Hepatocyte (in vitro differentiated cells): ENCODE measurements at regions not wholly inside any gene's neighbourhood (a gene's known extent, or its start where the extent isn't known, plus 50 kb on each side); places are given as distances from the start of the nearest gene placed in this dataset.
A peak's percentile ranks its signal among the peaks of the same experiment; 100 is the strongest.

Experiments
- DNase-seq: peaks from one replicate; pipeline ENCODE4 v3.0.0-alpha.2; 2016; ENCODE audit warnings: low spot score
- H2AFZ ChIP-seq: fragments of 200-600 bp; sonication (generic); 2 replicates; pipeline ENCODE4 v1.6.0; 2016; ENCODE audit warnings: antibody characterized with exemption, mild to moderate bottlenecking
- H3K27ac ChIP-seq: fragments of 200-600 bp; sonication (generic); 2 replicates; pipeline ENCODE4 v1.5.1; 2016; ENCODE audit warnings: mild to moderate bottlenecking
- H3K27me3 ChIP-seq: fragments of 200-600 bp; sonication (generic); 2 replicates; pipeline ENCODE4 v1.6.1; 2016
- H3K36me3 ChIP-seq: fragments of 200-600 bp; sonication (generic); replicated peaks from 2 replicates; pipeline ENCODE4 v1.5.1; 2016; ENCODE audit warnings: low read depth; ENCODE audit not compliant: insufficient read depth
- H3K4me1 ChIP-seq: fragments of 200-600 bp; sonication (generic); 2 replicates; pipeline ENCODE4 v1.5.1; 2016; ENCODE audit warnings: mild to moderate bottlenecking, moderate library complexity; ENCODE audit not compliant: insufficient read depth
- H3K4me2 ChIP-seq: fragments of 200-600 bp; sonication (generic); 2 replicates; pipeline ENCODE4 v1.6.0; 2016
- H3K4me3 ChIP-seq: fragments of 200-600 bp; sonication (generic); 2 replicates; pipeline ENCODE4 v1.5.1; 2016; ENCODE audit warnings: mild to moderate bottlenecking
- H3K79me2 ChIP-seq: fragments of 200-600 bp; sonication (generic); 2 replicates; pipeline ENCODE4 v1.6.0; 2017; ENCODE audit warnings: mild to moderate bottlenecking
- H3K9me2 ChIP-seq: fragments of 200-600 bp; sonication (generic); replicated peaks from 2 replicates; pipeline ENCODE4 v1.6.0; 2017; ENCODE audit warnings: mild to moderate bottlenecking; ENCODE audit not compliant: insufficient read depth
- H3K9me3 ChIP-seq: fragments of 200-600 bp; sonication (generic); 2 replicates; pipeline ENCODE4 v1.5.1; 2016; ENCODE audit warnings: low read depth, mild to moderate bottlenecking
- H4K20me1 ChIP-seq: fragments of 200-600 bp; sonication (generic); 2 replicates; pipeline ENCODE4 v1.6.0; 2016; ENCODE audit warnings: mild to moderate bottlenecking; ENCODE audit not compliant: insufficient read depth, poor library complexity, severe bottlenecking
- CTCF ChIP-seq: fragments of 200-600 bp; sonication (generic); IDR thresholded peaks from 2 replicates; pipeline ENCODE4 v1.5.1; 2016; ENCODE audit warnings: antibody characterized with exemption, mild to moderate bottlenecking; ENCODE audit not compliant: poor library complexity
- EZH2 ChIP-seq: fragments of 200-600 bp; sonication (generic); IDR thresholded peaks from 2 replicates; pipeline ENCODE4 v1.6.1; 2016; ENCODE audit warnings: antibody characterized with exemption, mild to moderate bottlenecking, borderline replicate concordance
- EZH2phosphoT487 ChIP-seq: fragments of 200-600 bp; sonication (generic); IDR thresholded peaks from one replicate; pipeline ENCODE4 v1.6.1; 2018; ENCODE audit warnings: antibody characterized with exemption, mild to moderate bottlenecking, low read depth, moderate library complexity; ENCODE audit not compliant: unreplicated experiment, severe bottlenecking
- WGBS: methylation state at CpG from one replicate; pipeline ENCODE4 v1.1.6; 2016; ENCODE audit warnings: low lambda C conversion rate; ENCODE audit errors: missing lambda C conversion rate; 5-methylcytosine and 5-hydroxymethylcytosine counted together

GRCh38 chr12:34398706-34399630 is 376.7 kb downstream of the ALG10 start:
- H3K36me3 ChIP-seq, result no peaks in the 10 kb centered on the region
- no peaks in the 10 kb centered on the region for H3K4me1 ChIP-seq
- no peaks in the 10 kb centered on the region for H3K79me2 ChIP-seq
- no peak overlapping the region for H2AFZ ChIP-seq
- no peaks in the 10 kb centered on the region for H3K9me2 ChIP-seq
- no peak overlapping the region for H3K4me3 ChIP-seq
- no peak overlapping the region for H3K27ac ChIP-seq
- peak; percentile 2 for DNase-seq
- H4K20me1 ChIP-seq, result no peaks in the 10 kb centered on the region
- TF ChIP-seq EZH2phosphoT487, result no peak
- TF ChIP-seq EZH2, result no peak
- no peak for TF ChIP-seq CTCF
- no peak overlapping the region for H3K4me2 ChIP-seq
- H3K27me3 ChIP-seq, result no peaks in the 10 kb centered on the region
- 62% methylated on average over 38 of the region's 38 CpGs for WGBS
- no peaks in the 10 kb centered on the region for H3K9me3 ChIP-seq

GRCh38 chr12:34399631-34400410 is 377.5 kb downstream of the ALG10 start:
- DNase-seq, result peak; percentile 1
- Histone ChIP-seq H4K20me1 (no peaks in the 10 kb centered on the region), H3K27me3 (no peaks in the 10 kb centered on the region), H3K4me3 (no peak overlapping the region), H3K36me3 (no peaks in the 10 kb centered on the region), H3K79me2 (no peaks in the 10 kb centered on the region), H2AFZ (no peak overlapping the region), H3K4me1 (no peaks in the 10 kb centered on the region), H3K9me3 (no peaks in the 10 kb centered on the region), H3K4me2 (no peak overlapping the region), H3K27ac (no peak overlapping the region), H3K9me2 (no peaks in the 10 kb centered on the region)
- 74% methylated on average over 23 of the region's 23 CpGs for WGBS
- TF ChIP-seq EZH2phosphoT487 (no peak), CTCF (no peak), EZH2 (no peak)

- no peak for TF ChIP-seq EZH2
- no peak for TF ChIP-seq CTCF
- TF ChIP-seq EZH2phosphoT487, result no peak
- DNase-seq, result peak; percentile 2
- WGBS, result 83% methylated on average over 12 of the region's 12 CpGs
- no peak overlapping the region for H3K27ac ChIP-seq
- no peak overlapping the region for H3K4me3 ChIP-seq
- no peaks in the 10 kb centered on the region for H3K4me1 ChIP-seq
- no peaks in the 10 kb centered on the region for H3K27me3 ChIP-seq
- H3K79me2 ChIP-seq, result no peaks in the 10 kb centered on the region
- no peaks in the 10 kb centered on the region for H4K20me1 ChIP-seq
- no peaks in the 10 kb centered on the region for H3K36me3 ChIP-seq
- H2AFZ ChIP-seq, result no peak overlapping the region
- no peak overlapping the region for H3K4me2 ChIP-seq
- no peaks in the 10 kb centered on the region for H3K9me2 ChIP-seq
- no peaks in the 10 kb centered on the region for H3K9me3 ChIP-seq
Measured at GRCh38 chr12:34400411-34400881, 378.1 kb downstream of the ALG10 start.
